GM12892 (cell line): ENCODE measurements at regions not wholly inside any gene's neighbourhood (a gene's known extent, or its start where the extent isn't known, plus 50 kb on each side); places are given as distances from the start of the nearest gene placed in this dataset.

Source experiments
- POLR2A ChIP-seq: IDR thresholded peaks from 2 replicates; pipeline ENCODE4 v1.6.1; 2011; ENCODE audit warnings: low read depth, low read length, control low read depth
- POLR2AphosphoS5 ChIP-seq: IDR thresholded peaks from 2 replicates; pipeline ENCODE4 v1.6.1; 2011; ENCODE audit warnings: low read depth, low read length, control low read depth
- TAF1 ChIP-seq: IDR thresholded peaks from 2 replicates; pipeline ENCODE4 v1.6.1; 2011; ENCODE audit warnings: low read depth, mild to moderate bottlenecking, control low read depth, low read length, borderline replicate concordance

DNA sequence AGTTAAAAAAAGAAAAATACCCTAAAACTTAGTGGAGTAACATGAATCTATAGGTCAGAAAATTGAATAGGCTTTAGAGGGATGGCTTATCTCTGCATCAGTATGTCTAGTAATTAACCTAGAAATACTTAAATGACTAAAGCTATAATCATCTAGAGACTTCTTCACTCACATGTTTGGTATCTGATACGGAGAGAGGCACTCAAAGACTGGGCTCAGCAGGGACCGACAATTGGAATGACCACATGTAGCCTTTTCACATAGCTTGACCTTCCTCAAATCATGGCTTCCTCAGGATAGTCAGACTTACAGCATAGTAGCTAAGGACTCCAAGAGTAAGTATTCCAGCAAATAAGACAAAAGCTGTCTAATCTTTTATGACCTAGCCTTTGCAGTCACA, 105.3 kb upstream of the RORB start:
- TF ChIP-seq POLR2AphosphoS5 (no peak), TAF1 (no peak), POLR2A (no peak)
